ENCODE measurements at regions not wholly inside any gene's neighbourhood (a gene's known extent, or its start where the extent isn't known, plus 50 kb on each side); places are given as distances from the start of the nearest gene placed in this dataset.
"Not testable (repeated sequence)": the region's sequence is repeated elsewhere in the genome, so short reads cannot be mapped to it uniquely, and the experiment has no call there.

DNA sequence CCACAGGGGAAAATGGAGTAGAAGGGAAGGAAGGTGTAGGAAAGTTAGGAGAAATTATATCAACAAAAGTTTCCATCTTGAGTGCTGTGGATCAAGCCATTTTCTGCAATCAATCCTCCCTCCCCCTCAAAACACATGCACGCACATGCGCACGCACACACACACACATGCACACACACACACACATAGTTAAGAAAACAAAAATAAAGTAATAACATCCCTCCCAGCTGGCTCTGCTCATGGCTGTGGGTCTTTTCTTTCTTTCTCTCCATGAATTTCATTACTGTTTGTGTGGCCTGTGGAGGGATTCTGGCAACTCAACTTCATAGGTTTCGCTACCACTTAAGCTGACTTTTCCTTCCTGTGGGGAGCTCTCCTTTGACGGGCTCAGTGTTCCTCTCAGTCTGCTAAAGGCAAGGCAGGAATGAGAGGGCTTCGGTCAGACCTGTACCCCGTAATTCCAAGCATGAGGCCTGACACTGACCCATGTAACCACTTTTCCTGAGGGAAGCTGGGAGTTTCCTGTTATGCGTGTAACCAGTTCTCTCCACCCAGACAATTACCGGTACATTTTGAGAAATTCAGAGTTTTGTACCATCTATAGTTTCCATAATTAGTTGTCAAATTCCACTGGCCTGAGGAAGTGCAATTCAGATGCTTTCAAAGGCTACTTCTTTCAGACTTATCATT is 79.8 kb downstream of the ZNF92 start:
- no peak for DNase-seq

DNA sequence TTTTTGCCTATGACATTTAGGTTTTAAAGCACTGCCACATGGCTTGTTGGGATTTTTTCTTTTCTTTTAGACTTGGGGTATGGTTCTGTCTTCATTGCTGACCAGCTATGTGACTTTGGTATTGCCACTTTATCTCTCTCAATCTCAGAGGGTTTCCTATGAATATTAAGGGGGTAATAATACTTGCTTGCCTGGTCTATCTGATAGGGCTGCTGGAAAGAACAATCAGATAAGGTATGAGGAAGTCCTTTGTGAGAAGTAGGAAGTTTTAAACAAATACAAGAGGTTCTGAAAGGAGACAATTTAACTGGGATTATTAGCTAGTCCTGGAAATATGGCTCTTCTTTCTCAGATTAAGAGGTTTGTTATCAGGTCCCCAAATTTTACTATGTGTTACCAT is 80.8 kb downstream of the ZNF92 start:
- DNase-seq = no peak

DNA sequence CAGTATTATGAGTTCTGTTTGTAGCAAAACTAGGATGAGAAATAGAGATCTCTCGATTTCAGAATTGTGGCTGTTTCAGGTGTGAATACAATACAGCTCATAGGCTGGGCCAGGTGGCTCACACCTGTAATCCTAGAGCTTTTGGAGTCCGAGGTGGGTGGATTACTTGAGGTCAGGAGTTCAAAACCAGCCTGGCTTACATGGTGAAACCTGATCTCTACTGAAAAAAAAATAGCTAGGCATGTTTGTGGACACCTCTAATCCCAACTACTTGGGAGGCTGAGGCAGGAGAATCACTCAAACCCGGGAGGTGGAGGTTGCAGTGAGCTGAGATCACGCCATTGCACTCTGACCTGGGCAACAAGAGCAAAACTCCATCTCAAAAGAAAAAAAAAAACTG is 81.4 kb downstream of the ZNF92 start:
- not testable (repeated sequence) for DNase-seq

DNA sequence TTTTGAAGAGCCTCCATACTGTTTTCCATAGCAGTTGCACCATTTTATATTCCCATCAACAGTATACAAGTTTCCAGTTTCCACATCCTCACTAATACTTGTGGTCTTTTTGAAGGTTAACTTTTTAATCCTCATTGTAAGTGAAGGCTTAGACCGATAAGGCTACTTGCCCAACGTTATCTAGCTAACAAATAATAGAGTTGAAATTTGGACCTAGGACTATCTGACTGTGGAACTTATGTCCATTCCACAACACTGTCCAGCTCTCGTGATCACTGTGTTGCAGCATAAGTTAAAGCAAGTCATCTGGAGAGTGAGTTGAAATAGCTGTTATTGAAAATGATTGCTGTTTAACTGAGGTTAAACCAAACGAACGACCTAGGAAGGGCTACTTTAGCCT is 84.0 kb downstream of the ZNF92 start:
- no peak for DNase-seq

DNA sequence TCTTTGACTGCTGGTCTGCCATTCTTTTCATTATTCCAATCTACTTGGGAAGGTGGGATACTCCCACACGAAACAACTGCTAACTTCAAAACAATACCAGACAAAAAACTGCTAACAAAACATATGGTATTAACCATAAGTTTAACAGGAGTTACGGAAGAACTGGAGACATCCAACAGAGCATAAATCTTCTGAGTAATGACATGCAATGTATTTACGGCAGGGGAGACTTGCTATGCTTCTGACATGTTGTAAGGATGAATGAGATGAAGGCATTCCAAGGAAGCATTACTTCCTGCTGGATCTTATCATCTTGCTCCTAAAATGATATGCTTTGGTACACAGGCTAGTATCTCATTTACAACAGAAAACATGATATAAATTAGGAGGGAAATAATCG is 85.8 kb downstream of the ZNF92 start:
- DNase-seq = no peak

DNA sequence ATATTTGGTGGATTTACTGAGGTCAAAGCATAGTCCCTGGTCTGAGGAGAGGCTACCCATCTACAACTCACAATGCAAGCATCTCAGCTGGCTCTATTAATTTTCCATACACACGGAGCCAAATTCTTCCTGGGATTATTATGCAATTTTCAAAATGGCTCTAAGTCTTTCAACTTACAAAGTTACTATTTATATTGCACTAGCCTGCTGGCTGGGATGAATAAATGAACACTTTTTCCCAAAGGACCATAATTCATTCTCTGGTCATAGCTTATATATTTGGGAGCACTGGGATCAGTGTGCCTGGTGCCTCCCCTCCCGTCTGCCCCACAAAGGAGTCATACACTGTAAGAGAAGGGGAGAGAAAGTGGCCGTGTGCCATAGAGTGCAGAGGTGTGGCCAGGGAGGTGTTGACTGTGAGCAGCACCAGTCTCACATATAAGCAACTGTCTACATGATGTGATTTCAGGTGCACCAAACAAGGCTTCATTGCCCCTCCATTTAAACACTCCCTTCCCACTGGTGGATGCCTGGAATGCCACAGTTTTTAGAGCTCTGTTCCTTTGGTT is 88.6 kb downstream of the ZNF92 start:
- DNase-seq = no peak

DNA sequence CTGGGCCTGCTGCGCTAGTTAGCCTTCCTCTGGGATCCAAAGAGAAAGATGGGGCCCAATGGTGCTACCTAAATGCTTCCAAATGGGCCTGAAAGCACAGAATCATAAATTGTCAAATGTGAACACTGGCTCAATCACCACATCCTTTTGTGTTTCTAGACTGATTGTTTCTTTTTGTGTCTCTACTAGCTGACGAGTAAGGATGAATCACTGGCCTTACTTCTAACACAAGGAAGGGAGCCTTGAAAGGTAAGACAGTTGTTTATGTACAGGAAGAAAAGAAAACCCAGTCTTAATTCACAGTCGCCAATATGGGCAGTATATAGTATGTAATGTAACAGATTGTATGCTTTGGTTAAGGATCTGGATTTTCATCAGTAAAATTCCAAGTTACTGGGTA is 89.5 kb downstream of the ZNF92 start:
- no peak for DNase-seq

DNA sequence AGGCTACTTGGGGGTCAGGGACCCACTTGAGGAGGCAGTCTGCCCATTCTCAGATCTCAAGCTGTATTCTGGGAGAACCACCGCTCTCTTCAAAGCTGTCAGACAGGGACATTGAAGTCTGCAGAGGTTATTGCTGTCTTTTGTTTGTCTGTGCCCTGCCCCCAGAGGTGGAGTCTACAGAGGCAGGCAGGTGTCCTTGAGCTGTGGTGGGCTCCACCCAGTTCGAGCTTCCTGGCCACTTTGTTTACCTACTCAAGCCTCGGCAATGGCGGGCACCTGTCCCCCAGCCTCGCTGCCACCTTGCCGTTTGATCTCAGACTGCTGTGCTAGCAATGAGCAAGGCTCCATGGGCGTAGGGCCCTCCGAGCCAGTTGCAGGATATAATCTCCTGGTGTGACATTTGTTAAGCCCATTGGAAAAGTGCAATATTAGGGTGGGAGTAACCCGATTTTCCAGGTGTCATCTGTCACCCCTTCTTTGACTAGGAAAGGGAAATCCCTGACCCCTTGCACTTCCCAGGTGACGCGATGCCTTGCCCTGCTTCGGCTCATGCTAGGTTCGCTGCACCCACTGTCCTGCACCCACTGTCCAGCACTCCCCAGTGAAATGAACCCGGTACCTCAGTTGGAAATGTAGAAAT is 96.4 kb downstream of the ZNF92 start:
- not testable (repeated sequence) for DNase-seq

DNA sequence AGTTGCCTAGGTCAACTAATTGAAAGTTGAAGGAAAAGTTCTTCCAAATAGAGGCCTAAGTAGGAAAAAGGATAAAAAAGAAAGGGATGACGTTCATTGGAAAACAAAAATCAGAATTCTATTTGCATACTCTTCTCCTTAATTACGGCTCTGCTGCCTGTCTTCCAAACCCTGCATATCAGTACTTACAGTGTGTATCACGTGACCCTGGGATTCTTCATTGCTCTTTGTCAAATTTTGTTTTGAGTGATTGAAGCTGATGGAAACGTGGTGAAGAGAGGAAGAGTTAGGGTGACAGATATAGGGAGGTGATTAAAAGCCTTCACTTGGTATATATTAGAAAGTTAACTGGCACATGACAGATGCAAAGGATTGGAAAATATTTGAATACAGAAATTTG is 97.9 kb downstream of the ZNF92 start:
- no peak for DNase-seq

DNA sequence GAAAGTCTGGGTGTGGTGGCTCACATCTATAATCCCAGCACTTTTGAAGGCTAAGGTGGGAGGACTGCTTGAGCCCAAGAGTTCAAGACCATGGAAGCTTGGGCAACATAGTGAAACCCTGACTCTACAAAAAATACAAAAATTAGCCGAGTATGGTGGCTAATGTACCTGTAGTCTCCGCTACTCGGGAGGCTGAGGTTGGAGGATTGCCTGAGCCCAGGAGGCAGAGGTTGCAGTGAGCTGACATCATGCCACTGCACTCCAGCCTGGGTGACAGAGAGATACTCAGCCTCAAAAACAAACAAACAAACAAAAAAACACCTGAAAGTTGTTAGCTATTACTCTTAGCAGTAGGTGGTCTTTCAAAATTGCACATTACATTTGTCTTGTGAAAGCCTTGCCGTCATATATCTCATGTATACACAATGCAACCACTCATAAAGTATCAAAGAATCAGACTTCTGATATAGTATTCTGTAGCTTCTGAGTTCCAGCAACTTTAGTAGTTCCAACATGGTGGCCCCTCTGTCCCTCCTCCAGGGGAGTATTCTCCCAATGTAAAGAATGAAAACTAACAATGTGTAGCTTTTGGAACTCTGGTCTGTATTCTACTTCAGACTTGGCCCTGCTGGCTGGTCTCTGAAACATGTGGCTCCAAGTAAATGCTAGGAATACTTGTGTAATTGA is 101.5 kb downstream of the ZNF92 start:
- DNase-seq = no peak

DNA sequence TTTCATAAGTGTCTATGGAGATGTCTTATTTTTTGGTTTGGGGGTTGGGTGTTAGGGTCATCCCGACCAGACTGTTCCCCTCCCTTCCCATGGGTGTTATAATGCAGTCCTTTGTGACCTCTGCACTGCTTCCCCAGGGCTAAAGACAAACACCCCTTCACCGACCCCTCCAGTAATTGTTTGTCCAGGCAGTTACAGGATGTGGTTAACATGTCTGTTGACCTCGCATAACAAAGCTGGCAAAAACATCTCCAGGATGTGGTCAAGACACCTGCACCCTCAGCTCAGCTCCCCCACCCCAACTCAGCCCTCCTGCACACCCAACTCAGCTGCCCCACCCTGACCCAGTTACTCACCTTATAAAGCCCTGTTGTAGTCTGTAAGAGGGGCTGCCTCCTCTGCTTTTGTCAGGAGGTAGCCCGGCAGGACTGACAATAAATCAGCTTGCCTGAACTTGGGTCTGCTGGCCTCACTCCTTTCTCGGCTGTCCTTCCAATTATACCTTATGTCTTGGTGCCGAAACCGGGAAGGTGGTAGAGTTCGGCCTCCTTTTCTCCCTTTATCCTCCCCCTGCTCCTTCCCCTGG is 102.2 kb downstream of the ZNF92 start:
- no peak for DNase-seq

DNA sequence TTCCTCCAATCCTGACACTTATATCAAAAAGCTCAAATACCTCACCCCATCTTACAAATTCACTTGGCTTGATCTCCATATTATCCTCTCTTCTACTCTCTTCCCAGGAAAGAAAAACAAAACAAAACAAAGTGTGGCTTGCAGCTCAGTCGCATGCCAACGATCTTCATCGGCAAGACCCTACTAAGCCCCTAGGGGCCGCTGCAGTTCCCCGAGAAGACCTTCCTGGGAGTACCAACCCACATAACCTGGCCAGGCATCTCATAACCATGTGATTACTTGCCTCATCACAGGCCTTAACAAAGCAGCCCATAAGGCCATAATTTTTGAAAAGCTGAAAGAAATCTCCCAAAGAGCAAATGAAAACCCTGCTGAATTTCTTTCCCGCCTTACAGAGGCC is 103.7 kb downstream of the ZNF92 start:
- peak; percentile 10 to 27 for DNase-seq

DNA sequence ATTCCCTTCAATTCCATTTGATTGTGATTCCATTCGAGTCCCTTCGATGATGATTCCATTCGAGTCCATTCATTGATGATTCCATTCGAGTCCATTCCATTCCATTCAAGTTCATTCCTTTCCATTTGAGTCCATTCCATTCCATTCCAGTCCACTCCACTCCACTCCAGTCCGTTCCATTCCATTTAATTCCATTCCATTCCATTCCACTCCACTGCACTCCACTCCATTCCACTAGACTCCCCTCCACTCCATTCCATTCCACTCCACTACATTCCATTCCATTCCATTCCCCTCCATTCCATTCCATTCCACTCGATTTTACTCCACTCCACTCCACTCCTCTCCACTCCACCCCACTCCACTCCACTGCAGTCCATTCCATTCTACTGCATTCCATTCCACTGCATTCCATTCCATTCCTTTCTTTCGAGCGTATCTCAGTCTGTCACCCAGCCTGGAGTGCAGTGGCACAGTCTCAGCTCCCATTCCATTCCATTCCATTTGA is 115.7 kb downstream of the ZNF92 start:
- no peak for DNase-seq

DNA sequence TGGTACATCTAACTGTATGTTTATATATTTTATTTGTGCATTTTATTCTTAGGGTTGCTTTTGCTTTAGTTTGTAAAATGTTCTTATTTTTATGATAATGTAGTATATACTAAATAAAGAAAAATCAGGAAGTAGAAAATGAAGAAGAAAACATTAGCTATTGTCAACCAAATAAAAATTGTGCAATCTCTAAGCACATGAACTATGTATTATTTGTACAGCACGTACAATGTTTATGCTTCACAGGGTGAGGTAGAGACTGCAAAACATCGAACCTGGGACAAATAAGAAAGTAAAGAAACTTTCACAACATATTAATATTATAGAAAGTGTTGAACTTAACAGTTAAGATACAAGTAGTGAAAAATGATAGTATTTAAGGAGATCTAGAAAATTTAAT is 123.0 kb downstream of the ZNF92 start:
- not testable (repeated sequence) for DNase-seq

DNA sequence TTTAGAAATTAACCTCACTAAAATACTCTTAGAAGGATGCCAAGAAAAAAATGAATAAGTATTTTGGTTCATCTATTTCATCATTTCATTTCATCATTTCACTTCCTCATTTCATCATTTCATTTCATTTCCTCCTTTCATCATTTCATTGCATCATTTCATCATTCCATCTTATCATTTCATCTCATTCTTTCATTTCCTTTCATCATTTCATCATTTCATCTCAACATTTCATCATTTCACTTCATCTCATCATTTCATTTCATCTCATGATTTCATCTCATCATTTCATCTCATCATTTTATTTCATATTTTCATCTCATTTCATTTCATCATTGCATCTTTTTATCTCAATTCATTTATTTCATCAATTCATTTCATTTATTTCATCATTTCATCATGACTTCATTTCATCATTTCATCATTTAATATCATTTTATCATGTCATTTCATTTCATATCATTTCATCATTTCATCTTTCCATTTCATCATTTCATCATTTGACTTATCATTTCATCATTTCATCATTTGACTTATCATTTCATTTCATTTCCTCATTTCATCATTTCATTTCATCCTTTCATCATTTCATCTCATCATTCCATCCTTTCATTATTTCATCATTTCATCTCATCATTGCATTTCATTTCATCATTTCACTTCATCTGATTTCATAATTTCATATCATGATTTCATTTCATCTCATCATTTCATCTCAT is 129.9 kb downstream of the ZNF92 start:
- no peak for DNase-seq

DNA sequence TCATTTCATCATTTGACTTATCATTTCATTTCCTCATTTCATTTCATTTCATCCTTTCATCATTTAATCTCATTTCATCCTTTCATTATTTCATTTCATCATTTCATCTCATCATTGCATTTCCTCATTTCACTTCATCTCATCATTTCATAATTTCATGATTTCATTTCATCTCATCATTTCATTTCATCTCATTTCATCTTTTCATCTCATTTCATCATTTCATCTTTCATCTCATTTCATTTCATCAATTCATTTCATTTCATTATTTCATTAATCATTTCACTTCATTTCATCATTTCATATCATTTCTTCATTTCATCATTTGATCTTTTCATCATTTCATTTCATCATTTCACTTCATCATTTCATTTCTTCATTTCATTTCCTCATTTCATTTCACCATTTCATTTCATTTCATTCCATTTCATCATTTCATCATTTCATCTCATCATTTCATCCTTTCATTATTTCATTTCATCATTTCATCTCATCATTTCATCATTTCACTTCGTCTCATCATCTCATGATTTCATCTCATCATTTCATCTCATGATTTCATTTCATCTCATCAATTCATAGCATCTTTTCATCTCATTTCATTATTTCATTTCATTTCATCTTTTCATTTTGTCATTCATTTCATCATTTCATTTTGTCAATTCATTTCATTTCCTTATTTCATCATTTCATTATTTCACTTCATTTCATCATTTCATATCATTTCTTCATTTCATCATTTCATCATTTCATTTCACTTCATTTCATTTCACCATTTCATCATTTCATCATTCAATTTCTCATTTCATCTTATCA is 131.1 kb downstream of the ZNF92 start:
- not testable (repeated sequence) for DNase-seq

DNA sequence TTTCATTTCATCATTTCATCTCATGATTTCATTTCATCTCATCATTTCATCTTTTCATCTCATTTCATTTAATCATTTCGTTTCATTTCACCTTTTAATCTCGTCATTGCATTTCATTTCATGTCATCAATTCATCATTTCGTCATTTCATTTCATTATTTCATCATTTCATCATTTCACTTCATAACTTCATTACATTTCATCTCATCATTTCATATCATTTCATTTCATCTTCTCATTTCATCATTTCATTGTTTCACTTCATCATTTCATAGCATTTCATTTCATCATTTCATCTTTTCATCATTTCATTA is 131.6 kb downstream of the ZNF92 start:
- DNase-seq = not testable (repeated sequence)

DNA sequence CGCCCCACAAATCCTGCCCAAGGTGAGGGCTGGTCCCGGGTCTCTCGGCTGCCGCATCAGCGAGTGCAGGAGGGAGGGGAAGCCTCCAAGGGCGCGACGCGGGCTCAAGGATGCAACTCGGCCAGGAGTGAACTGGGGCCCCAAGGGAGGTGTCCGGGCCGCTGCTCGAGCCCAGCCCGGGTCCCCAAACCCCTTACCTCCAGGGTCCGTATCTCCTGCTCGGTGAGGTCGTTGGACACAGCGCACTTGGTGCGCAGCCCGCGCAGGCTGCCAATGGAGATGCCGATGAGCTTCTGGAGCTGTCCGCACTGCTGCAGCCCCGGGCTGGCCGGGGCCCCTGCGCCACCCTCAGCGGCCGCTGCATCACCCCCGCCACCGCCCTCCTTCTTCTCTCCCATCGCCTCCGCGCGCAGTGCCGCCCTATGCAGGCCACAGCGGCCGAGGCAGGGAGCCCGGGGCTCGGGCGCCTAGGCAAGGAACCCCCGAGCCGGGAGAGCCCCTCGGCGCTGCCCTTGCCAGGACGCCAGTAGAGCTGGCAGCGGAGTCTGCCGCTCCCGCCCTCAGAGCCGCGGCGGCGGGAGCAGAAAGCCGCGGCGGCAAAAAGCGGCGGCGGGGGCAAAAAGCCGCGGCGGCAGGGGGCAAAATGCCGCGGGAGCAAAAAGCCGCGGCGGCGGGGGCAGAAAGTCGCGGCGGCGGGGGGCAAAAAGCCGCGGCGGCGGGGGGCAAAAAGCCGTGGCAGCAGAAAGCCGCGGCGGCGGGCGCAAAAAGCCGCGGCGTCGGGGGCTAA is 135.1 kb downstream of the ZNF92 start:
- not testable (repeated sequence) for DNase-seq

DNA sequence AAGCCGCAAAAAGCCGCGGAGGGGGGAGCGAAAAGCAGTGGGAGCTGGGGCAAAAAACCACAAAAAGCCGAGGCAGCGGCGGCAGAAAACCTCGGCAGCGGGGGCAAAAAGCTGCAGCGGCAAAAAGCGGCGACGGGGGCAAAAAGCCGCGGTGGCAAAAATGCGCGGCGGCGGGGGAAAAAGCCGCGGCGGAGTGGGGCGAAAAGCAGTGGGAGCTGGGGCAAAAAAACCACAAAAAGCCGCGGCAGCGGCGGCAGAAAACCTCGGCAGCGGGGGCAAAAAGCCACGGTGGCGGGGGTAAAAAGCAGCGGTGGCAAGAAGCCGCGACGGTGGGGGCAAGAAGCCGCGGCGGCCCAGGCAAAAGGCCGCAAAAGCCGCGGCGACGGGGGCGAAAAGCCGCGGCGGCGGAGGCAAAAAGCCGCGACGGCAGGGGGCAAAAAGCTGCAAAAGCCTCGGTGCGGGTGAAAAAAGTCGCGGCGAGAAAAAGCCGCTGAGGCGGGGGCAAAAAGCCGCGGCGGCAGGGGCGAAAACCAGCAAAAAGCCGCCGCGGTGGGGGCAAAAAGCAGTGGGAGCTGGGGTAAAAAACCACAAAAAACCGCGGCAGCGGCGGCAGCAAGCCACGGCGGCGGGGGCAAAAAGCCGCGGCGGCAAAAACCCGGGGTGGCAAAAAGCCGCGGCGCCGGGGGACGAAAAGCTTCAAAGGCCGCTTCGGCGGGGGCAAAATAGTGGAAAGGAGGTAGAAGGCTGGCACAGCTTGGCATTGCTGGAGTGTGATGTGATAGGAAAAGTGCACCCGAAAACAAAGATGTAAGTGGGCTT is 135.9 kb downstream of the ZNF92 start:
- no peak for DNase-seq

DNA sequence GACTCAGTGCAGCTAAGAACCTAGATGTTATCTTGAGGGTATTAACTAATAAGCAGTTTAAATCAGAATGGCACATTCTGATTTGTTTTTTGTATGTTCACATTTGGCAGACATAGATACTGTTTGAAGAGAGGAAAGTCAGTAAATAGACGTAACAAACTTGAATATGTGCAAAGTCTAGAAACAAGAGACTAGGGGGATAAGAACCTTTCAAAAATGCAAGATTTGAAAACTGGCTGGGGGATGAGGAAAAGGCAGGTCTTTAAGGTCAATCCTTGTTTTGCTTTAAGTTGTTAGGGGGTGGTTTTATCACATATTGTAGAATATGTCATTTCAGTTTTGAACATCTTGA is 136.5 kb downstream of the ZNF92 start:
- not testable (repeated sequence) for DNase-seq

Measured in NCI-H1930 (cell line).